NCI-H146 treated with DMSO at 0.1 percent for 48 hours (cell line): ENCODE measurements at regions not wholly inside any gene's neighbourhood (a gene's known extent, or its start where the extent isn't known, plus 50 kb on each side); places are given as distances from the start of the nearest gene placed in this dataset.

ENCODE experiments used
- DNase-seq: peaks from one replicate; lab custom pipeline; 2025; ENCODE audit not compliant: unreplicated experiment; lab: John Stamatoyannopoulos, UW

- DNase-seq = no peak
These were observed 60.0 kb upstream of the NMNAT3 start for GRCh38 chr3:139737682-139738361.

DNA sequence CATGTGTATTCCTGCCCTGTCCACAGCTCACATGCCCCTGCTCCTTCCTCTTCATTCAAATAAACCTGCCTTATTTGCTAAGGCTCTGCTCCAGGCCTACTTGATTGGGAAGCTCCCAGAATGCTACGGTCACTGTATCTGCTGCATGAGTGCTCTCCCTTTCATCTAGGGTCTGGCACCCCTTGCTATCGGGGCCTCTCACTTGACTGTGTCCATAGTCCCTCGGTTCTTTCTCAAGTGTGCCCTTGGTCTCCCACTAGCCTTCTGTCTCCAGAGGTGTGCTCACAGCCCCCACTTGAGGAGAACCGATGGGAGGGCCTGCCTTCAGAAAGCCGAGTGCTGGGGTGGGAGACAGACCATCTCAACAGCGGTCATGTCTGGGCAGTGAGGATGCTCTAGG lies 57.4 kb upstream of the NMNAT3 start:
- no peak for DNase-seq

GRCh38 chr3:139732729-139733128 lies 55.0 kb upstream of the NMNAT3 start:
- no peak for DNase-seq

- no peak for DNase-seq
These were observed 51.5 kb upstream of the NMNAT3 start for GRCh38 chr3:139729300-139729699.

- no peak for DNase-seq
These were observed 50.6 kb upstream of the NMNAT3 start for GRCh38 chr3:139728414-139728813.
